ENCODE measurements at regions not wholly inside any gene's neighbourhood (a gene's known extent, or its start where the extent isn't known, plus 50 kb on each side); places are given as distances from the start of the nearest gene placed in this dataset.

GRCh38 chr1:220455559-220455958 lies 72.4 kb upstream of the MARK1 start:
- TF ChIP-seq CTCF (conservative IDR thresholded peaks at IDR 0.05; ENCODE audit: low read depth, low read length) (no peak), EZH2 (IDR thresholded peaks at IDR 0.05; ENCODE audit: low read length, unreplicated experiment) (no peak), EZH2phosphoT487 (IDR thresholded peaks at IDR 0.05; ENCODE audit: borderline replicate concordance, low read length) (no peak)
